OCI-LY3 (cell line): ENCODE measurements at regions not wholly inside any gene's neighbourhood (a gene's known extent, or its start where the extent isn't known, plus 50 kb on each side); places are given as distances from the start of the nearest gene placed in this dataset.

ENCODE experiments used
- EZH2phosphoT487 ChIP-seq: fragments of 200-600 bp; shearing (Covaris generic); IDR thresholded peaks from 2 replicates; pipeline ENCODE4 v1.6.1; 2018; ENCODE audit warnings: antibody characterized with exemption, mixed run types, low read depth
- TF ChIP-seq, protein P1 (sequence below): fragments of 200-600, 300-600 bp; sonication (generic); IDR thresholded peaks from 2 replicates; pipeline ENCODE4 v1.5.1; 2014; ENCODE audit warnings: antibody characterized with exemption, low read length, low read depth

- TF ChIP-seq, protein P1, sequence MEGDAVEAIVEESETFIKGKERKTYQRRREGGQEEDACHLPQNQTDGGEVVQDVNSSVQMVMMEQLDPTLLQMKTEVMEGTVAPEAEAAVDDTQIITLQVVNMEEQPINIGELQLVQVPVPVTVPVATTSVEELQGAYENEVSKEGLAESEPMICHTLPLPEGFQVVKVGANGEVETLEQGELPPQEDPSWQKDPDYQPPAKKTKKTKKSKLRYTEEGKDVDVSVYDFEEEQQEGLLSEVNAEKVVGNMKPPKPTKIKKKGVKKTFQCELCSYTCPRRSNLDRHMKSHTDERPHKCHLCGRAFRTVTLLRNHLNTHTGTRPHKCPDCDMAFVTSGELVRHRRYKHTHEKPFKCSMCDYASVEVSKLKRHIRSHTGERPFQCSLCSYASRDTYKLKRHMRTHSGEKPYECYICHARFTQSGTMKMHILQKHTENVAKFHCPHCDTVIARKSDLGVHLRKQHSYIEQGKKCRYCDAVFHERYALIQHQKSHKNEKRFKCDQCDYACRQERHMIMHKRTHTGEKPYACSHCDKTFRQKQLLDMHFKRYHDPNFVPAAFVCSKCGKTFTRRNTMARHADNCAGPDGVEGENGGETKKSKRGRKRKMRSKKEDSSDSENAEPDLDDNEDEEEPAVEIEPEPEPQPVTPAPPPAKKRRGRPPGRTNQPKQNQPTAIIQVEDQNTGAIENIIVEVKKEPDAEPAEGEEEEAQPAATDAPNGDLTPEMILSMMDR = no peak
- TF ChIP-seq EZH2phosphoT487 = no peak
Measured at GRCh38 chr20:53857723-53858236, 212.6 kb downstream of the BCAS1 start.
